SJCRH30 (cell line): ENCODE measurements at regions not wholly inside any gene's neighbourhood (a gene's known extent, or its start where the extent isn't known, plus 50 kb on each side); places are given as distances from the start of the nearest gene placed in this dataset.

Experiments
- DNase-seq, 2 experiments: peaks; one replicate each; pipeline ENCODE4 v3.0.0-alpha.2; 2015 to 2020
- H3K27ac ChIP-seq: fragments of 250-450 bp; sonication (Bioruptor Pico); 2 replicates; pipeline ENCODE4 v1.5.1; 2020; ENCODE audit warnings: mild to moderate bottlenecking, moderate library complexity
- H3K27me3 ChIP-seq: fragments of 250-450 bp; sonication (Bioruptor Pico); 2 replicates; pipeline ENCODE4 v1.5.1; 2020; ENCODE audit warnings: mild to moderate bottlenecking, moderate library complexity
- H3K36me3 ChIP-seq: fragments of 250-450 bp; sonication (Bioruptor Pico); 2 replicates; pipeline ENCODE4 v1.5.1; 2020; ENCODE audit warnings: mild to moderate bottlenecking, moderate library complexity
- H3K4me1 ChIP-seq: fragments of 250-450 bp; sonication (Bioruptor Pico); 2 replicates; pipeline ENCODE4 v1.5.1; 2020; ENCODE audit warnings: mild to moderate bottlenecking, moderate library complexity
- H3K4me3 ChIP-seq: fragments of 250-450 bp; sonication (Bioruptor Pico); 2 replicates; pipeline ENCODE4 v1.5.1; 2020; ENCODE audit warnings: mild to moderate bottlenecking, moderate library complexity
- H3K9me3 ChIP-seq: fragments of 250-450 bp; sonication (Bioruptor Pico); replicated peaks from 2 replicates; pipeline ENCODE4 v1.5.1; 2020; ENCODE audit warnings: mild to moderate bottlenecking, moderate library complexity

- no peak for DNase-seq
These were observed 70.0 kb upstream of the ZNF469 start for GRCh38 chr16:88312732-88313131.

GRCh38 chr16:88314991-88315542 is 67.7 kb upstream of the ZNF469 start:
- H3K27me3 ChIP-seq, result no peaks in the 10 kb centered on the region
- DNase-seq, result no peak
- no peak overlapping the region for H3K27ac ChIP-seq
- H3K9me3 ChIP-seq, result no peaks in the 10 kb centered on the region
- H3K4me1 ChIP-seq, result no peaks in the 10 kb centered on the region
- no peak overlapping the region for H3K4me3 ChIP-seq
- no peaks in the 10 kb centered on the region for H3K36me3 ChIP-seq

More at GRCh38 chr16:88312732-88313131, 70.0 kb upstream of the ZNF469 start:
- Histone ChIP-seq H3K27ac (no peak overlapping the region), H3K36me3 (no peaks in the 10 kb centered on the region), H3K4me1 (peaks cover 1% of the 10 kb centered on the region), H3K9me3 (peaks cover 4% of the 10 kb centered on the region), H3K27me3 (no peaks in the 10 kb centered on the region), H3K4me3 (no peak overlapping the region)

GRCh38 chr16:88315543-88316105 is 67.1 kb upstream of the ZNF469 start:
- Histone ChIP-seq H3K27ac (no peak overlapping the region), H3K36me3 (no peaks in the 10 kb centered on the region), H3K9me3 (no peaks in the 10 kb centered on the region), H3K27me3 (no peaks in the 10 kb centered on the region), H3K4me1 (no peaks in the 10 kb centered on the region), H3K4me3 (no peak overlapping the region)
- DNase-seq, result peak; percentile 11 to 20

- Histone ChIP-seq H3K27me3 (no peaks in the 10 kb centered on the region), H3K27ac (no peak overlapping the region), H3K4me1 (no peaks in the 10 kb centered on the region), H3K9me3 (no peaks in the 10 kb centered on the region), H3K36me3 (no peaks in the 10 kb centered on the region), H3K4me3 (no peak overlapping the region)
- no peak for DNase-seq
These were observed 66.6 kb upstream of the ZNF469 start for GRCh38 chr16:88316151-88316550.

GRCh38 chr16:88316941-88317612 is 65.7 kb upstream of the ZNF469 start:
- Histone ChIP-seq H3K4me1 (no peaks in the 10 kb centered on the region), H3K27me3 (no peaks in the 10 kb centered on the region), H3K4me3 (no peak overlapping the region), H3K36me3 (no peaks in the 10 kb centered on the region), H3K9me3 (no peaks in the 10 kb centered on the region), H3K27ac (no peak overlapping the region)
- DNase-seq, result no peak

GRCh38 chr16:88317613-88317965 is 65.2 kb upstream of the ZNF469 start:
- no peak for DNase-seq
- no peaks in the 10 kb centered on the region for H3K27me3 ChIP-seq
- no peaks in the 10 kb centered on the region for H3K9me3 ChIP-seq
- H3K4me3 ChIP-seq, result no peak overlapping the region
- H3K4me1 ChIP-seq, result no peaks in the 10 kb centered on the region
- H3K36me3 ChIP-seq, result no peaks in the 10 kb centered on the region
- H3K27ac ChIP-seq, result no peak overlapping the region

- Histone ChIP-seq H3K27ac (no peak overlapping the region), H3K4me3 (no peak overlapping the region), H3K9me3 (no peaks in the 10 kb centered on the region), H3K36me3 (no peaks in the 10 kb centered on the region), H3K4me1 (no peaks in the 10 kb centered on the region), H3K27me3 (no peaks in the 10 kb centered on the region)
- no peak for DNase-seq
These were observed 64.7 kb upstream of the ZNF469 start for GRCh38 chr16:88318051-88318450.

GRCh38 chr16:88318521-88318920 is 64.2 kb upstream of the ZNF469 start:
- H3K9me3 ChIP-seq, result no peaks in the 10 kb centered on the region
- H3K27ac ChIP-seq, result no peak overlapping the region
- no peak for DNase-seq
- H3K36me3 ChIP-seq, result no peaks in the 10 kb centered on the region
- no peaks in the 10 kb centered on the region for H3K27me3 ChIP-seq
- H3K4me3 ChIP-seq, result no peak overlapping the region
- H3K4me1 ChIP-seq, result no peaks in the 10 kb centered on the region

- H3K36me3 ChIP-seq, result no peaks in the 10 kb centered on the region
- H3K27ac ChIP-seq, result no peak overlapping the region
- no peaks in the 10 kb centered on the region for H3K27me3 ChIP-seq
- no peaks in the 10 kb centered on the region for H3K4me1 ChIP-seq
- no peak overlapping the region for H3K4me3 ChIP-seq
- no peak for DNase-seq
- no peaks in the 10 kb centered on the region for H3K9me3 ChIP-seq
These were observed 63.4 kb upstream of the ZNF469 start for GRCh38 chr16:88319116-88319965.

- no peaks in the 10 kb centered on the region for H3K36me3 ChIP-seq
- no peak overlapping the region for H3K4me3 ChIP-seq
- DNase-seq, result no peak
- H3K9me3 ChIP-seq, result no peaks in the 10 kb centered on the region
- H3K27me3 ChIP-seq, result no peaks in the 10 kb centered on the region
- no peak overlapping the region for H3K27ac ChIP-seq
- H3K4me1 ChIP-seq, result no peaks in the 10 kb centered on the region
These were observed 61.7 kb upstream of the ZNF469 start for GRCh38 chr16:88320947-88321634.

GRCh38 chr16:88321635-88322499 is 60.9 kb upstream of the ZNF469 start:
- H3K27ac ChIP-seq, result no peak overlapping the region
- no peaks in the 10 kb centered on the region for H3K27me3 ChIP-seq
- H3K9me3 ChIP-seq, result no peaks in the 10 kb centered on the region
- H3K36me3 ChIP-seq, result no peaks in the 10 kb centered on the region
- H3K4me3 ChIP-seq, result no peak overlapping the region
- DNase-seq, result no peak
- H3K4me1 ChIP-seq, result no peaks in the 10 kb centered on the region

- no peak overlapping the region for H3K4me3 ChIP-seq
- no peak overlapping the region for H3K27ac ChIP-seq
- DNase-seq, result no peak
- no peaks in the 10 kb centered on the region for H3K27me3 ChIP-seq
- H3K4me1 ChIP-seq, result no peaks in the 10 kb centered on the region
- H3K36me3 ChIP-seq, result no peaks in the 10 kb centered on the region
- H3K9me3 ChIP-seq, result no peaks in the 10 kb centered on the region
These were observed 60.2 kb upstream of the ZNF469 start for GRCh38 chr16:88322500-88322970.

- DNase-seq, result no peak
- no peaks in the 10 kb centered on the region for H3K36me3 ChIP-seq
- H3K4me3 ChIP-seq, result no peak overlapping the region
- no peaks in the 10 kb centered on the region for H3K27me3 ChIP-seq
- H3K9me3 ChIP-seq, result no peaks in the 10 kb centered on the region
- no peaks in the 10 kb centered on the region for H3K4me1 ChIP-seq
- no peak overlapping the region for H3K27ac ChIP-seq
These were observed 59.7 kb upstream of the ZNF469 start for GRCh38 chr16:88323041-88323440.
